ENCODE measurements at regions not wholly inside any gene's neighbourhood (a gene's known extent, or its start where the extent isn't known, plus 50 kb on each side); places are given as distances from the start of the nearest gene placed in this dataset.

DNA sequence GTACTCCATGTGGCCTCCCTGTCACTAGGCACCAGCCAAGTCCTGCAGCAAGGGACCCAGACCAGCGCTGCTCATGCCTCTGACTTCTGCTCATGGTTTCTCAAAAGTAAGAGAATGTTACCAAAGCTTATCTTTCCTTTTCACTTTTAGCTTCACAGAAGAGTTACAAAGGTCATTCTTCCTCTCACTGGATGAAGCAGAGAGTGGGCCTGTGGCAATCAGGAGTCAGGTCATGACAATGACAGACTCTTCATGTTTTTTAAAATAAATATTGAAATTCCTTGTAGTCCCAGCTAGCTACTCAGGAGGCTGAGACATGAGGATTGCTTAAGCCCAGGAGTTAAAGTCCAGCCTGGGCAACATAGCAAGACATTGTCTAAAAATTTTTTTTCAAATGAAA, 126.1 kb downstream of the OSR1 start:
- Histone ChIP-seq H3K4me3 (no peak overlapping the region), H3K9me3 (no peaks in the 10 kb centered on the region), H3K36me3 (no peaks in the 10 kb centered on the region), H3K27ac (no peak overlapping the region), H3K4me1 (peaks cover 0 to 7% (median 0%) of the 10 kb centered on the region in 4 donors), H3K27me3 (no peaks in the 10 kb centered on the region)
- no peak for DNase-seq
- intact Hi-C loops (cut with DNase I), result no loop called here
- WGBS (ENCODE audit: insufficient coverage, low coverage, low lambda C conversion rate, missing lambda C conversion rate), result 80% methylated on average over 1 of the region's 1 CpG
- TF ChIP-seq POLR2A (IDR thresholded peaks at IDR 0.05), result no peak
- TF ChIP-seq, protein P1, sequence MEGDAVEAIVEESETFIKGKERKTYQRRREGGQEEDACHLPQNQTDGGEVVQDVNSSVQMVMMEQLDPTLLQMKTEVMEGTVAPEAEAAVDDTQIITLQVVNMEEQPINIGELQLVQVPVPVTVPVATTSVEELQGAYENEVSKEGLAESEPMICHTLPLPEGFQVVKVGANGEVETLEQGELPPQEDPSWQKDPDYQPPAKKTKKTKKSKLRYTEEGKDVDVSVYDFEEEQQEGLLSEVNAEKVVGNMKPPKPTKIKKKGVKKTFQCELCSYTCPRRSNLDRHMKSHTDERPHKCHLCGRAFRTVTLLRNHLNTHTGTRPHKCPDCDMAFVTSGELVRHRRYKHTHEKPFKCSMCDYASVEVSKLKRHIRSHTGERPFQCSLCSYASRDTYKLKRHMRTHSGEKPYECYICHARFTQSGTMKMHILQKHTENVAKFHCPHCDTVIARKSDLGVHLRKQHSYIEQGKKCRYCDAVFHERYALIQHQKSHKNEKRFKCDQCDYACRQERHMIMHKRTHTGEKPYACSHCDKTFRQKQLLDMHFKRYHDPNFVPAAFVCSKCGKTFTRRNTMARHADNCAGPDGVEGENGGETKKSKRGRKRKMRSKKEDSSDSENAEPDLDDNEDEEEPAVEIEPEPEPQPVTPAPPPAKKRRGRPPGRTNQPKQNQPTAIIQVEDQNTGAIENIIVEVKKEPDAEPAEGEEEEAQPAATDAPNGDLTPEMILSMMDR (IDR thresholded peaks at IDR 0.05), result no peak
- peak in 3 of 4 donors; percentile 22 to 38 (median 29) for ATAC-seq

DNA sequence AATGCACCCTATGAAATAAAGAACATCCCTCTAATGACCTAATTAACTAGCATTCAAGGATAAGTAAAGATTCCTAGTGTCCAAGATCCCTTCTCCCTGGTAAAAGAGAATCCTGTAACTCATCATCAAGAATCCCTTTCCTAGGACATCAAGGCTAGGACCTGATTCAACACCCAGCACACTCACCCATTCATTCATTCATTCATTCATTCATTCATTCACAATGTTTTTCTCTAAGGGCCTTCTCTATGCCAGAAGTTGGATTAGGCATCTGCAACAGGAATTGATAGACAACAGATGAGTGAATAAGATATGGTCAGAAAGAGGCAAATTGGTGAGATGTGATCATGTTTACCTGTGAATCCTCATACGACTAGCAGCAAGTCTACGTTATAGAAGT, 126.8 kb downstream of the OSR1 start:
- Histone ChIP-seq H3K27ac (no peak overlapping the region), H3K4me1 (peaks cover 0 to 7% (median 0%) of the 10 kb centered on the region in 4 donors), H3K36me3 (no peaks in the 10 kb centered on the region), H3K9me3 (no peaks in the 10 kb centered on the region), H3K4me3 (no peak overlapping the region), H3K27me3 (no peaks in the 10 kb centered on the region)
- 89% methylated on average over 2 of the region's 2 CpGs for WGBS (ENCODE audit: insufficient coverage, low coverage, low lambda C conversion rate, missing lambda C conversion rate)
- intact Hi-C loops (cut with DNase I), result no loop called here
- no peak for DNase-seq
- no peak for TF ChIP-seq POLR2A (IDR thresholded peaks at IDR 0.05)
- TF ChIP-seq, protein P1 (IDR thresholded peaks at IDR 0.05), result no peak
- no peak for ATAC-seq

DNA sequence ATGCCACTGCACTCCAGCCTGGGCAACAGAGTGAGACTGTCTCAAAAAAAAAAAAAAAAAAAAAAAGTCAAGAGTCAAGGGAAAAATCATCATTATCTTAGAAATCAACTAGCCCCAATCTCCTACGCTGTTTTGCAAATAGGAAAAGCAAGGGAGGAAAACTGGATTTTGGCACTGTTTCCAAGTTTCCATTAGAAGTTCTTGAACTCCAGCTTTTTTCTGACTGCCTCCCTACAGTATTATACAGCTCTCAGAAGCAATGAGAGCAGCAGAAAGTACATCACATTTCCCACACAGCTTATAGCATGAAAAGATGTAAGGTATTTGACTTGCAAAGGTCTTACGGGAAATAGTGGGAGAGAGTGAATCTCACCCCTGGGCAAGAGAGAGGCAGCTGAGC, 127.8 kb downstream of the OSR1 start:
- H3K36me3 ChIP-seq, result no peaks in the 10 kb centered on the region
- no peak for ATAC-seq
- H3K27ac ChIP-seq, result no peak overlapping the region
- no peak overlapping the region for H3K4me3 ChIP-seq
- 70% methylated on average over 2 of the region's 2 CpGs for WGBS (ENCODE audit: insufficient coverage, low coverage, low lambda C conversion rate, missing lambda C conversion rate)
- intact Hi-C loops (cut with DNase I), result no loop called here
- TF ChIP-seq, protein P1 (IDR thresholded peaks at IDR 0.05), result no peak
- no peak for TF ChIP-seq POLR2A (IDR thresholded peaks at IDR 0.05)
- no peaks in the 10 kb centered on the region for H3K9me3 ChIP-seq
- no peak for DNase-seq
- H3K27me3 ChIP-seq, result no peaks in the 10 kb centered on the region
- peaks cover 0 to 7% (median 0%) of the 10 kb centered on the region in 4 donors for H3K4me1 ChIP-seq

DNA sequence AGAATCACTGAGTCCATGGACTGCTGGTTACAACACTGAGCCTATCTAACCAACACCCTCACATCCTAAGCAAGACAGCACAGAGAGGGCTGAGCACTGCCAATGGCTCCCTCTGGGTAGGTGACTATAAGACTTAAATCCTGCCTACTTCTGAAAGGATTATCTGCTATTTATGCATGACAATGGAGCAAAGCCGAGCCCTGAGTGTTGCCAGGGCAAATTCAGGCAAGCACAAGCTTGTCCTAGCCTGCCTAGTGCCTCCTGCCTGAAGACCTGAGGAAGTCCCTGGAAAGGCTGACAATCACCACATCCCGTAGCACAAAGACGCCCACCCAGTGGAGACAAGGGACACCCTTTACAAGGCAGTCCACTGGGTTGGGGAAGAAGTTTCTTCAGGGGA, 129.7 kb downstream of the OSR1 start:
- TF ChIP-seq POLR2A (IDR thresholded peaks at IDR 0.05), result no peak
- TF ChIP-seq, protein P1 (IDR thresholded peaks at IDR 0.05), result no peak
- no peaks in the 10 kb centered on the region for H3K4me1 ChIP-seq
- intact Hi-C loops (cut with DNase I), result no loop called here
- no peak overlapping the region for H3K4me3 ChIP-seq
- no peaks in the 10 kb centered on the region for H3K9me3 ChIP-seq
- no peaks in the 10 kb centered on the region for H3K27me3 ChIP-seq
- no peaks in the 10 kb centered on the region for H3K36me3 ChIP-seq
- no peak for DNase-seq
- no peak for ATAC-seq
- WGBS (ENCODE audit: insufficient coverage, low coverage, low lambda C conversion rate, missing lambda C conversion rate), result no CpG with 5 or more reads among the region's 3 CpGs
- H3K27ac ChIP-seq, result no peak overlapping the region

DNA sequence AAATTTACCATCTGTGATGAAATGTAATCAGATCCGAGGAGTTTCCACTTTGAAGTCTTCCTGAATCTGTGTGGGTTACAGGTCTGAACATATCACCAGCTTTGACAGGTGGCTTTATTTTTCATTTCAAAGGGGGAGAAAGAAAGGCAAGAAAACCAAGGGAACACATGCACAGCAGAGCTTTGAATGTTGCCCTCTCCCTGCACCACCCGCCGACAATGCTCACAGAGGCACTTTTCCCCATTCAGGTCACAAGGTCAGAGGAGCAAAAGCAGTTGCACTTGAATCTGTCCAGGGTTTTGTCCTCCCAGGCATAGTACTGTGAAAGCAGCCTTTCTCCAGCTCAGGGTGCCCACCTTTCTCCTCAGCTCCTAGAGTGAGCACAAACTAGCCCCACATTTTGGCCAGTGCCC, 130.2 kb downstream of the OSR1 start:
- Histone ChIP-seq H3K27ac (no peak overlapping the region), H3K9me3 (no peaks in the 10 kb centered on the region), H3K36me3 (no peaks in the 10 kb centered on the region), H3K27me3 (no peaks in the 10 kb centered on the region), H3K4me3 (no peak overlapping the region), H3K4me1 (no peaks in the 10 kb centered on the region)
- no peak for ATAC-seq
- no peak for DNase-seq
- intact Hi-C loops (cut with DNase I), result no loop called here
- TF ChIP-seq, protein P1 (IDR thresholded peaks at IDR 0.05), result no peak
- TF ChIP-seq POLR2A (IDR thresholded peaks at IDR 0.05), result no peak
- WGBS (ENCODE audit: insufficient coverage, low coverage, low lambda C conversion rate, missing lambda C conversion rate), result 78% methylated on average over 3 of the region's 3 CpGs
